Suprapubic skin (tissue), 3 donors: ENCODE measurements at regions not wholly inside any gene's neighbourhood (a gene's known extent, or its start where the extent isn't known, plus 50 kb on each side); places are given as distances from the start of the nearest gene placed in this dataset.

Experiments
- CTCF ChIP-seq, 2 donors: fragments of 200-600 bp in 1 of 2; fragments of 450-650 bp in 1 of 2; sonication (generic) in 1 of 2; IDR thresholded peaks; one replicate each; pipeline ENCODE4 v1.5.1; 2016 to 2019; ENCODE audit warnings: antibody characterized with exemption in 2 of 2, mild to moderate bottlenecking in 1 of 2, moderate library complexity in 1 of 2
- POLR2AphosphoS5 ChIP-seq, 3 donors: sonication (generic); formaldehyde crosslinking; IDR thresholded peaks; one replicate each; pipeline ENCODE4 v1.6.1; 2017; ENCODE audit warnings: antibody characterized with exemption in 3 of 3

- TF ChIP-seq CTCF (IDR thresholded peaks at IDR 0.05) = no peak
- no peak for TF ChIP-seq POLR2AphosphoS5 (IDR thresholded peaks at IDR 0.05)
Observed at GRCh38 chr2:10498525-10499274, 50.6 kb upstream of the ODC1 start.
